Sigmoid colon (tissue), 4 donors: ENCODE measurements at regions not wholly inside any gene's neighbourhood (a gene's known extent, or its start where the extent isn't known, plus 50 kb on each side); places are given as distances from the start of the nearest gene placed in this dataset.

Experiments used
- EP300 ChIP-seq, 4 donors: sonication (generic); formaldehyde crosslinking; IDR thresholded peaks; one replicate each; pipeline ENCODE4 v1.6.1; 2017; ENCODE audit warnings: antibody characterized with exemption in 4 of 4
- POLR2A ChIP-seq, 2 donors: fragments of 450-650 bp; IDR thresholded peaks; one replicate each; pipeline ENCODE4 v1.6.1; 2016; ENCODE audit warnings: antibody characterized with exemption in 2 of 2, mild to moderate bottlenecking in 2 of 2, moderate library complexity in 2 of 2
- POLR2AphosphoS5 ChIP-seq, 4 donors: sonication (generic); formaldehyde crosslinking; IDR thresholded peaks; one replicate each; pipeline ENCODE4 v1.6.1; 2017; ENCODE audit warnings: antibody characterized with exemption in 4 of 4
- TF ChIP-seq, protein P1 (sequence below), 4 experiments: fragments of 450-650 bp in 3 of 4; fragments of 200-600 bp in 1 of 4; IDR thresholded peaks; one replicate each; pipeline ENCODE4 v1.5.1; 2016 to 2019; ENCODE audit warnings: antibody characterized with exemption in 4 of 4, mild to moderate bottlenecking in 3 of 4, moderate library complexity in 2 of 4

DNA sequence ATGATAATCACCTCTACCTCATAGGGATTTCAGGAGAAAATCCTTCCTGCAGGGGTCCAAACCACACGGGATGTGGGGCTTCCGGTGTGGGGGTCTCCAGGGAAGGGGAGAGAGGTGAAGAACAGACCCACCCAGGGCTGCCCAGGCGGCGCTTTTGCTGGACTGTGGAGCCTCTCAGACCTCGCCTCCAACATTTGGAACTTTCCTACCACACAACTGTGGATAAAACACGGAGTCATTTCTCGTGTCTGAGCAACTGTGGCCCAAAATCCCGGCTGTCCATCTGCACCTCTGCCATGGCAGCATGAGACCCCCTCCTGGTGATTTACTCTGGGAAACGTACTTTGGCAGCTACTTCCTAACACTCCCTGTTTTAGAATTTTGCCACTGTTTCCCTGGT is 307.8 kb upstream of the IRX4 start:
- TF ChIP-seq, protein P1, sequence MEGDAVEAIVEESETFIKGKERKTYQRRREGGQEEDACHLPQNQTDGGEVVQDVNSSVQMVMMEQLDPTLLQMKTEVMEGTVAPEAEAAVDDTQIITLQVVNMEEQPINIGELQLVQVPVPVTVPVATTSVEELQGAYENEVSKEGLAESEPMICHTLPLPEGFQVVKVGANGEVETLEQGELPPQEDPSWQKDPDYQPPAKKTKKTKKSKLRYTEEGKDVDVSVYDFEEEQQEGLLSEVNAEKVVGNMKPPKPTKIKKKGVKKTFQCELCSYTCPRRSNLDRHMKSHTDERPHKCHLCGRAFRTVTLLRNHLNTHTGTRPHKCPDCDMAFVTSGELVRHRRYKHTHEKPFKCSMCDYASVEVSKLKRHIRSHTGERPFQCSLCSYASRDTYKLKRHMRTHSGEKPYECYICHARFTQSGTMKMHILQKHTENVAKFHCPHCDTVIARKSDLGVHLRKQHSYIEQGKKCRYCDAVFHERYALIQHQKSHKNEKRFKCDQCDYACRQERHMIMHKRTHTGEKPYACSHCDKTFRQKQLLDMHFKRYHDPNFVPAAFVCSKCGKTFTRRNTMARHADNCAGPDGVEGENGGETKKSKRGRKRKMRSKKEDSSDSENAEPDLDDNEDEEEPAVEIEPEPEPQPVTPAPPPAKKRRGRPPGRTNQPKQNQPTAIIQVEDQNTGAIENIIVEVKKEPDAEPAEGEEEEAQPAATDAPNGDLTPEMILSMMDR (IDR thresholded peaks at IDR 0.05): no peak
- no peak for TF ChIP-seq POLR2AphosphoS5 (IDR thresholded peaks at IDR 0.05)
- no peak for TF ChIP-seq POLR2A (IDR thresholded peaks at IDR 0.05)
- no peak for TF ChIP-seq EP300 (IDR thresholded peaks at IDR 0.05)
